PC-3 (cell line): ENCODE measurements at regions not wholly inside any gene's neighbourhood (a gene's known extent, or its start where the extent isn't known, plus 50 kb on each side); places are given as distances from the start of the nearest gene placed in this dataset.

Experiments
- EZH2 ChIP-seq: fragments of 300-600 bp; sonication (generic); IDR thresholded peaks from one replicate; pipeline ENCODE4 v1.6.1; 2017; ENCODE audit warnings: antibody characterized with exemption, mild to moderate bottlenecking, low read length; ENCODE audit not compliant: unreplicated experiment
- EZH2phosphoT487 ChIP-seq: fragments of 300-600 bp; sonication (generic); IDR thresholded peaks from 2 replicates; pipeline ENCODE4 v1.6.1; 2018; ENCODE audit warnings: mild to moderate bottlenecking, antibody characterized with exemption, low read length, borderline replicate concordance
- TF ChIP-seq, protein P1 (sequence below): fragments of 300-600 bp; sonication (generic); conservative IDR thresholded peaks from 2 replicates; pipeline ENCODE4 v1.5.1; 2017; ENCODE audit warnings: antibody characterized with exemption, low read depth, mild to moderate bottlenecking, low read length

DNA sequence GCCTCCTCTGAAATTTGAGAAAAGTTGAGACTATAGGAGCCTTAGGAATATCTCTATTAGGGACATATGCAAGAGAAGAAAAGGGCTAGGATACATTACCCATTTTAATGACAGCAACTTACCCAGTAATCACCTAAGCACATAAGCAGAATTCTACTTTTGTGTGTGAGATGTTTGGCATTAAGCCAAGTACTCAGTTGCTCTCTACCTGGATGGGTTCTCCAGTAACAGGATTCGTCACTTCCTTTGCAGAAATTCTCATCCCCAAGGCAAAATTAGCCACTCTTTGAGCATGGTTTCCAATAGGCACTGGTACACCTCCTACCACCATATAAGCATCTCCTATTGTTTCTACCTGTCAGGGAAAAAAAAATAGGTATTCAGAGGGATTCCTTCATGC lies 95.1 kb downstream of the C13orf42 start:
- TF ChIP-seq, protein P1, sequence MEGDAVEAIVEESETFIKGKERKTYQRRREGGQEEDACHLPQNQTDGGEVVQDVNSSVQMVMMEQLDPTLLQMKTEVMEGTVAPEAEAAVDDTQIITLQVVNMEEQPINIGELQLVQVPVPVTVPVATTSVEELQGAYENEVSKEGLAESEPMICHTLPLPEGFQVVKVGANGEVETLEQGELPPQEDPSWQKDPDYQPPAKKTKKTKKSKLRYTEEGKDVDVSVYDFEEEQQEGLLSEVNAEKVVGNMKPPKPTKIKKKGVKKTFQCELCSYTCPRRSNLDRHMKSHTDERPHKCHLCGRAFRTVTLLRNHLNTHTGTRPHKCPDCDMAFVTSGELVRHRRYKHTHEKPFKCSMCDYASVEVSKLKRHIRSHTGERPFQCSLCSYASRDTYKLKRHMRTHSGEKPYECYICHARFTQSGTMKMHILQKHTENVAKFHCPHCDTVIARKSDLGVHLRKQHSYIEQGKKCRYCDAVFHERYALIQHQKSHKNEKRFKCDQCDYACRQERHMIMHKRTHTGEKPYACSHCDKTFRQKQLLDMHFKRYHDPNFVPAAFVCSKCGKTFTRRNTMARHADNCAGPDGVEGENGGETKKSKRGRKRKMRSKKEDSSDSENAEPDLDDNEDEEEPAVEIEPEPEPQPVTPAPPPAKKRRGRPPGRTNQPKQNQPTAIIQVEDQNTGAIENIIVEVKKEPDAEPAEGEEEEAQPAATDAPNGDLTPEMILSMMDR, result no peak
- TF ChIP-seq EZH2 (no peak), EZH2phosphoT487 (no peak)
